CD4-positive, alpha-beta T cell treated with Interferon alpha-2 for 1 hour (primary cell): ENCODE measurements at regions not wholly inside any gene's neighbourhood (a gene's known extent, or its start where the extent isn't known, plus 50 kb on each side); places are given as distances from the start of the nearest gene placed in this dataset.
"Not testable (repeated sequence)": the region's sequence is repeated elsewhere in the genome, so short reads cannot be mapped to it uniquely, and the experiment has no call there.

Experiments used
- DNase-seq, 2 donors: peaks; one replicate each; pipeline ENCODE4 v3.0.0-alpha.2; 2020 to 2022

GRCh38 chr1:5812295-5812694 lies 179.9 kb downstream of the NPHP4 start:
- no peak for DNase-seq

- DNase-seq, result no peak
These were observed 180.8 kb downstream of the NPHP4 start for GRCh38 chr1:5811419-5811818.

- no peak for DNase-seq
These were observed 181.5 kb downstream of the NPHP4 start for GRCh38 chr1:5810553-5811270.

- DNase-seq, result no peak
These were observed 182.1 kb downstream of the NPHP4 start for GRCh38 chr1:5810131-5810530.

GRCh38 chr1:5809207-5809788 lies 182.9 kb downstream of the NPHP4 start:
- no peak for DNase-seq

- DNase-seq, result no peak
These were observed 188.4 kb downstream of the NPHP4 start for GRCh38 chr1:5803851-5804250.

GRCh38 chr1:5802606-5803005 lies 189.6 kb downstream of the NPHP4 start:
- DNase-seq, result no peak

GRCh38 chr1:5798904-5799303 lies 193.3 kb downstream of the NPHP4 start:
- no peak for DNase-seq

- DNase-seq, result no peak
These were observed 194.0 kb downstream of the NPHP4 start for GRCh38 chr1:5798151-5798730.

GRCh38 chr1:5796028-5796427 lies 196.2 kb downstream of the NPHP4 start:
- DNase-seq, result no peak

- no peak for DNase-seq
These were observed 197.9 kb downstream of the NPHP4 start for GRCh38 chr1:5794279-5794678.

GRCh38 chr1:5793516-5793915 lies 198.7 kb downstream of the NPHP4 start:
- no peak for DNase-seq

- no peak for DNase-seq
These were observed 211.1 kb downstream of the NPHP4 start for GRCh38 chr1:5781079-5781478.

- DNase-seq, result no peak
These were observed 211.9 kb downstream of the NPHP4 start for GRCh38 chr1:5780324-5780716.

- no peak for DNase-seq
These were observed 212.5 kb downstream of the NPHP4 start for GRCh38 chr1:5779608-5780323.

GRCh38 chr1:5776035-5776550 lies 216.1 kb downstream of the NPHP4 start:
- DNase-seq, result no peak

- no peak for DNase-seq
These were observed 218.2 kb downstream of the NPHP4 start for GRCh38 chr1:5774019-5774418.

GRCh38 chr1:5771788-5772187 lies 220.4 kb downstream of the NPHP4 start:
- DNase-seq, result no peak

- no peak for DNase-seq
These were observed 221.1 kb downstream of the NPHP4 start for GRCh38 chr1:5770981-5771765.

- DNase-seq, result no peak
These were observed 222.5 kb downstream of the NPHP4 start for GRCh38 chr1:5769760-5770159.

- DNase-seq, result no peak
These were observed 223.1 kb downstream of the NPHP4 start for GRCh38 chr1:5769146-5769545.

- no peak for DNase-seq
These were observed 224.2 kb downstream of the NPHP4 start for GRCh38 chr1:5768014-5768413.

GRCh38 chr1:5766996-5767395 lies 225.2 kb downstream of the NPHP4 start:
- not testable (repeated sequence) for DNase-seq
